ENCODE measurements at regions not wholly inside any gene's neighbourhood (a gene's known extent, or its start where the extent isn't known, plus 50 kb on each side); places are given as distances from the start of the nearest gene placed in this dataset.

- 79 to 90% (median 83%) methylated on average over 2 of the region's 2 CpGs for WGBS, 4 donors
- H3K36me3 ChIP-seq: no peaks in the 10 kb centered on the region
- no peaks in the 10 kb centered on the region for H3K4me1 ChIP-seq
- no peak for TF ChIP-seq POLR2A (IDR thresholded peaks at IDR 0.05)
- TF ChIP-seq, protein P1, sequence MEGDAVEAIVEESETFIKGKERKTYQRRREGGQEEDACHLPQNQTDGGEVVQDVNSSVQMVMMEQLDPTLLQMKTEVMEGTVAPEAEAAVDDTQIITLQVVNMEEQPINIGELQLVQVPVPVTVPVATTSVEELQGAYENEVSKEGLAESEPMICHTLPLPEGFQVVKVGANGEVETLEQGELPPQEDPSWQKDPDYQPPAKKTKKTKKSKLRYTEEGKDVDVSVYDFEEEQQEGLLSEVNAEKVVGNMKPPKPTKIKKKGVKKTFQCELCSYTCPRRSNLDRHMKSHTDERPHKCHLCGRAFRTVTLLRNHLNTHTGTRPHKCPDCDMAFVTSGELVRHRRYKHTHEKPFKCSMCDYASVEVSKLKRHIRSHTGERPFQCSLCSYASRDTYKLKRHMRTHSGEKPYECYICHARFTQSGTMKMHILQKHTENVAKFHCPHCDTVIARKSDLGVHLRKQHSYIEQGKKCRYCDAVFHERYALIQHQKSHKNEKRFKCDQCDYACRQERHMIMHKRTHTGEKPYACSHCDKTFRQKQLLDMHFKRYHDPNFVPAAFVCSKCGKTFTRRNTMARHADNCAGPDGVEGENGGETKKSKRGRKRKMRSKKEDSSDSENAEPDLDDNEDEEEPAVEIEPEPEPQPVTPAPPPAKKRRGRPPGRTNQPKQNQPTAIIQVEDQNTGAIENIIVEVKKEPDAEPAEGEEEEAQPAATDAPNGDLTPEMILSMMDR (IDR thresholded peaks at IDR 0.05): no peak
- peaks cover 0 to 13% (median 0%) of the 10 kb centered on the region in 12 donors for H3K9me3 ChIP-seq
- ATAC-seq (no peak), DNase-seq (no peak)
- intact Hi-C loops (cut with DNase I): no loop called here
- H3K4me3 ChIP-seq: no peak overlapping the region
- H3K27ac ChIP-seq: no peak overlapping the region
- no peaks in the 10 kb centered on the region for H3K27me3 ChIP-seq
Measured at GRCh38 chr10:27433976-27434375, 70.1 kb upstream of the RAB18 start.

- 62 to 72% (median 67%) methylated on average over 2 of the region's 2 CpGs for WGBS, 4 donors
- ATAC-seq (no peak), DNase-seq (no peak)
- Histone ChIP-seq H3K27ac (no peak overlapping the region), H3K4me1 (no peaks in the 10 kb centered on the region), H3K9me3 (peaks cover 0 to 4% (median 0%) of the 10 kb centered on the region in 12 donors), H3K4me3 (no peak overlapping the region), H3K27me3 (no peaks in the 10 kb centered on the region), H3K36me3 (no peaks in the 10 kb centered on the region)
- intact Hi-C loops (cut with DNase I): no loop called here
- TF ChIP-seq POLR2A (IDR thresholded peaks at IDR 0.05): no peak
- TF ChIP-seq, protein P1 (IDR thresholded peaks at IDR 0.05): no peak
Measured at GRCh38 chr10:27426948-27427467, 77.1 kb upstream of the RAB18 start.

GRCh38 chr10:27413831-27414348 lies 90.2 kb upstream of the RAB18 start:
- DNase-seq: no peak
- no peak overlapping the region for H3K4me3 ChIP-seq
- WGBS, 4 donors: 52 to 66% (median 55%) methylated on average over 13 to 34 of the region's 34 CpGs
- TF ChIP-seq POLR2A (IDR thresholded peaks at IDR 0.05): no peak
- TF ChIP-seq, protein P1 (IDR thresholded peaks at IDR 0.05): no peak
- H3K36me3 ChIP-seq: no peaks in the 10 kb centered on the region
- no peak overlapping the region for H3K27ac ChIP-seq
- ATAC-seq: no peak
- no peaks in the 10 kb centered on the region for H3K4me1 ChIP-seq
- intact Hi-C loops (cut with DNase I): no loop called here
- peaks cover 0 to 11% (median 0%) of the 10 kb centered on the region in 12 donors for H3K9me3 ChIP-seq
- H3K27me3 ChIP-seq: peaks cover 0 to 32% (median 4%) of the 10 kb centered on the region in 9 donors

DNA sequence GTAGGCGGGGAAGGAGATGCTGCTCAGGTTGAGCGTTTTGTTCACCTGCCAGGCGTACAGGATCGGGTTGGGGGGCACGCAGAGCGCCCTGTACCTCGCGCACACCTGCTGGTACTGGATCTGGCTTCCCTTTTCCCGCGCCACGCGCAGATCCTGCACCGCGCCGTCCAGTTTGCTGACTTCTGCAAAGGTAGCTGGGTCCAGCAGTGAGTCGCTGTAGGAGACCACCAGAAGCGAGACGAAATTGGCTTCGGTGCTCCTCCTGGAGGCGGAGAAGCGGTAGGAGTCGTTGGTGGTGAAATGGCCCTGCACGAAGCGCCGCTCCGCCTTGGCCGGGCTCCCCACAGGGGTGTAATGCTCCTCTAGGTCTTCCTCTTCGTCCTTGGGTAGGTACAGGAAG lies 90.7 kb upstream of the RAB18 start:
- DNase-seq (no peak), ATAC-seq (no peak)
- intact Hi-C loops (cut with DNase I): no loop called here
- no peak for TF ChIP-seq POLR2A (IDR thresholded peaks at IDR 0.05)
- TF ChIP-seq, protein P1 (IDR thresholded peaks at IDR 0.05): no peak
- peaks cover 0 to 32% (median 4%) of the 10 kb centered on the region in 9 donors for H3K27me3 ChIP-seq
- H3K36me3 ChIP-seq: no peaks in the 10 kb centered on the region
- no peaks in the 10 kb centered on the region for H3K4me1 ChIP-seq
- 51 to 72% (median 57%) methylated on average over 18 to 28 of the region's 28 CpGs for WGBS, 4 donors
- no peak overlapping the region for H3K27ac ChIP-seq
- H3K4me3 ChIP-seq: no peak overlapping the region
- H3K9me3 ChIP-seq: peaks cover 0 to 11% (median 0%) of the 10 kb centered on the region in 12 donors
